Effector memory CD8-positive, alpha-beta T cell (primary cell): ENCODE measurements at regions not wholly inside any gene's neighbourhood (a gene's known extent, or its start where the extent isn't known, plus 50 kb on each side); places are given as distances from the start of the nearest gene placed in this dataset.
"Not testable (repeated sequence)": the region's sequence is repeated elsewhere in the genome, so short reads cannot be mapped to it uniquely, and the experiment has no call there.

Source experiments
- ATAC-seq: fragments of 150-1000 bp; cut with Tn5 transposase; replicated peaks from 2 replicates; pipeline ENCODE4 v1.10.0; 2021; ENCODE audit warnings: mild to moderate bottlenecking, moderate library complexity
- DNase-seq, 3 experiments: peaks; one replicate each; pipeline ENCODE4 v3.0.0; 2021
- H3K27ac Mint-ChIP-seq, 2 donors: one replicate each; pipeline ENCODE4 v1.8.0; 2022; ENCODE audit warnings: mild to moderate bottlenecking in 2 of 2, mixed read lengths in 2 of 2, moderate library complexity in 2 of 2
- H3K27me3 Mint-ChIP-seq, 2 donors: one replicate each; pipeline ENCODE4 v1.8.0; 2022; ENCODE audit warnings: mixed read lengths in 2 of 2
- H3K36me3 Mint-ChIP-seq: one replicate; pipeline ENCODE4 v1.8.0; 2022; ENCODE audit warnings: mild to moderate bottlenecking, moderate library complexity, mixed read lengths; ENCODE audit not compliant: insufficient read depth
- H3K4me1 Mint-ChIP-seq, 2 donors: one replicate each; pipeline ENCODE4 v1.8.0; 2022; ENCODE audit warnings: low read depth in 2 of 2, mixed read lengths in 2 of 2
- H3K4me3 Mint-ChIP-seq, 2 donors: one replicate each; pipeline ENCODE4 v1.8.0; 2022; ENCODE audit warnings: mild to moderate bottlenecking in 2 of 2, mixed read lengths in 2 of 2, moderate library complexity in 2 of 2
- H3K9me3 Mint-ChIP-seq, 2 donors: one replicate each; pipeline ENCODE4 v1.8.0; 2022; ENCODE audit warnings: mixed read lengths in 2 of 2

- Mint-ChIP-seq H3K27ac (no peak overlapping the region), H3K27me3 (peaks cover 67 to 94% of the 10 kb centered on the region in 2 donors), H3K36me3 (no peaks in the 10 kb centered on the region), H3K4me1 (no peaks in the 10 kb centered on the region), H3K4me3 (no peak overlapping the region), H3K9me3 (no peaks in the 10 kb centered on the region)
- no peak for DNase-seq
- ATAC-seq, result no peak
Measured at GRCh38 chr20:58765780-58766179, 73.2 kb downstream of the NPEPL1 start.

DNA sequence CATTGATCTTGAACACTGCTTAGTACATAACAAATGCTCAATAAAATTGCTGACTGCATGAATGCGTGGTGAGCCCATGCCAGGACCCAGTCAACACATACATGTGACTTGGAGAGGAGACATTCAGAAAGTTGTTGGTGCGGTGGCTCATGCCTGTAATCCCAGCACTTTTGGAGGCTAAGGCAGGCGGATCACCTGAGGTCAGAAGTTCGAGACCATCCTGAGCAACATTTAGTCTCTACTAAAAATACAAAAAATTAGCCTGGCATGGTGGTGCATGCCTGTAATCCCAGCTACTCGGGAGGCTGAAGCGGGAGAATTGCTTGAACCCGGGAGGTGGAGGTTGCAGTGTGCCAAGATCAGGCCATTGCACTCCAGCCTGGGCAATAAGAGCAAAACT lies 75.2 kb downstream of the NPEPL1 start:
- not testable (repeated sequence) for DNase-seq, H3K9me3 Mint-ChIP-seq, ATAC-seq, H3K27ac Mint-ChIP-seq, H3K36me3 Mint-ChIP-seq, H3K4me3 Mint-ChIP-seq, H3K4me1 Mint-ChIP-seq
- H3K27me3 Mint-ChIP-seq, result peaks cover 61 to 94% of the 10 kb centered on the region in 2 donors
